GM19025 (cell line): ENCODE measurements at regions not wholly inside any gene's neighbourhood (a gene's known extent, or its start where the extent isn't known, plus 50 kb on each side); places are given as distances from the start of the nearest gene placed in this dataset.

Source experiments
- ATAC-seq: cut with Tn5 transposase; IDR thresholded peaks from one replicate; pipeline ENCODE4 v1.9.1; 2021; ENCODE audit warnings: mild to moderate bottlenecking, low read depth, moderate library complexity; ENCODE audit not compliant: unreplicated experiment

DNA sequence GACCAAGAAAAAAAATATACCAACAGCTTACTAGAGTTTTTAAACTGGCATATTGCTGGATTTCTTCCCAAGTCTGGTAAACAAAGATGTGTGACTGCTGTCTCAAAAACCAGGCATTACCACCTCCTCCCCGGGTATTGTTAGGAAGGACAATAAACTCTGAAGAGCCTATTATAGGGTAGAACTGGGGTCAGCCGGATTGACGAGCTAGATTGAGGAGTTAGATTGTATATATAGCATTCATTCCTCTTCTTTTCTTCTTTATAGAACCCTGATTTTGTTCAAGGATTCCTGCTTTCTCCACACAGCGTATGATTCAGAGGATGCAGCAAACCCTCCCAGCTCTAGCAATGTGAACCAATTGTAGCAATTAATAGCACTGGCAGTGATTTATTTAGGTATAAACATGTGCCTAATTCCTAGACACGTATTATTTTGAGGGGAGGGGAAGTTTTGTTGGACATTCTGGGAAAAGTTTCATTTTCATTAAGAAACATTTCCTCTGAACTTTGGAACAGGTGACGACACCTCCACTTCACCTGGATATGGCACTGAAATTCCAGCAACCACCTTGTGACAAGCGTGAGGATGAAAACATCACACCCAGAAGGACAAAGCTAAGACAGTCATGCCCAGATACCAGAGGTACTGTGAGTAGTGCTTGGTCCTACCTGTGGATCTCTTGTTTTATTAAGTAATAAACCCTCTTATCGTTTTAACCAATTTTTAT lies 679.4 kb upstream of the KIRREL3 start:
- no peak for ATAC-seq

DNA sequence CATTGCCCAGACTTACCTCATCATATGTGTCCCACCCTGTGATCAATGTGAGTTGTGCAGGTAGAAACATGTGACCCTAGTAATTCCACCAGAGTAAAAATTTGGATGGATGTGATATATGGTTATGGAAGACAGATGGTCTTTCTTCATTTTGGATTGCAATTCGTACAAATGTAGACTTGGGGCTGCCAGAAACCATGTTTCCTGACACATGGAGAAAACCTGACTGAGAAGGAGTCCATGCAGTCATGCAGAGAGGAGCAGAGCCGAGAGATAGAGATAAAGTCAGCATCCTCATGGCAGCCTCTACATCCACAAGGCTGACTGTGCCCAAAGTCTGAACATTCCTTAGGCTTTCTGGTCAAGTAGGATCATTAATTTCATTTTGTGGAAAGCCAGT lies 678.1 kb upstream of the KIRREL3 start:
- ATAC-seq, result no peak

DNA sequence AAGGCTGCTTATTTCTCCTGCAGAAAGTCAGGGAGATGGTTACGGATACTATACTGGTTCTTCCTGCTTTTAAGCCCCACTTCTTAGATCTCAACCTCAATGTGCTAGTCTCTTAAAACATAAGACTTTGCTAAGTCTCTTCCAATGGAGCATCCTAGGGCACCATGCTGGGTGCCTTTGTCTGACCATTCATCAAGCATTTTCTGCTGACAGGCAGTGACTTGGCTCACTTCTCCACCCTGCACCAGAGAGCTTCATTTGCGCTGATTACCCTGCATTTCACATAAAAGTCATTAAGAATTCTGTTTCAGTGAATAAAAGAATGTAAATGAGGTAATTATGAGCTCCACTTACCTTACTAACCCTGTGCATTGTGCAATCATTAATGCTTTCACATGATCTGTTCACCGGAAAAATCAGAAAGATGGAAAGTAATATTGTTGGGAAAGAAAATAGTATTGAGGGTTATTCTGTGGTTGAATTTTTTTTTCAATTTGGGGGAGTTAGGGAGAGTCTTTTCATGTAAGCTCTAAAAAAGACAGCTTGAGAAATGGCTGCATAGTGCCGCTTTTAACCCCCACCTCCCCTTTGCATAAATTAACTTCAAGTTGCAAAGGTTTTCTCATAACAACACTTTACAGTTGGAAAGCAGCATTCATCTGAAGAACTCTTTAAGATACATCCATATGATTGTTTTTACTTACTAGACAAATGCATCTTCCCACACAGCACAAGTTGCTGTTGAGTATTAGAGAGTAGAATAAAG lies 677.3 kb upstream of the KIRREL3 start:
- no peak for ATAC-seq

DNA sequence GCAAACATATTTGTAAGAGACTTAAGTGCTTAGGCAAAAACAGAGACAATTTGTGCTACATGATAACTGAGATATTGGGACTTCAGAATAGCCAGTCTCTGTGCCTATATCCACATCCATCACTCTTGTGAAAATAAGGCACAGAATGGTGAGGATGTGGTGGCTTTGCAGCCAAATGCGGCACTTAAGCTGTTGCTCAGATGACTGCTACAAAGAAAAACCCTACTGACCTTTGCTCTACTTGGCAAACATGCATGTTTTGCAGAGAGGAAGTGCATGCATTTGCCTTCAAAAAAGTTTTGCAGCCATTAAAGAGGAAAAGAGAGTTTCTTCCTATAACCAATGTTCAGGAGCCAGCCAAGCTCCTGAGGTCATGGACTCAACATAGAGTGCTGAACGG lies 675.0 kb upstream of the KIRREL3 start:
- ATAC-seq, result no peak

DNA sequence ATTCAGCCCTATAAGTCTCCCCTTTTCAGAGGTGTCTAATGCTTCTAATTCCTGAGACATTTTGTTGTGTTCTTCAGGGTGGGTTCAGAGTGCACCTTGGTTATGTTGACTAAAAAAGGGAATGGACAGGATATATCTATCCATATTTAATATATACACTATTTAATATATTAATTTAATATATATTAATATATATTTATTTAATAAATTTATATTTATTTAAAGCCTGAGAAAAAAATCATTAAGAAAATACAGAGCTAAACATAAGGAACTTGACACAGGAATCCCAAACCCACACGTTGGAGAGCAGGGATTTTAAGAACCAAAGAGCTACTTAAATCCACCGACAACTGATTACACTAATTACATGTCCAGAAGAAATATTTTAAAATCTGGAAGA lies 674.2 kb upstream of the KIRREL3 start:
- ATAC-seq, result no peak

DNA sequence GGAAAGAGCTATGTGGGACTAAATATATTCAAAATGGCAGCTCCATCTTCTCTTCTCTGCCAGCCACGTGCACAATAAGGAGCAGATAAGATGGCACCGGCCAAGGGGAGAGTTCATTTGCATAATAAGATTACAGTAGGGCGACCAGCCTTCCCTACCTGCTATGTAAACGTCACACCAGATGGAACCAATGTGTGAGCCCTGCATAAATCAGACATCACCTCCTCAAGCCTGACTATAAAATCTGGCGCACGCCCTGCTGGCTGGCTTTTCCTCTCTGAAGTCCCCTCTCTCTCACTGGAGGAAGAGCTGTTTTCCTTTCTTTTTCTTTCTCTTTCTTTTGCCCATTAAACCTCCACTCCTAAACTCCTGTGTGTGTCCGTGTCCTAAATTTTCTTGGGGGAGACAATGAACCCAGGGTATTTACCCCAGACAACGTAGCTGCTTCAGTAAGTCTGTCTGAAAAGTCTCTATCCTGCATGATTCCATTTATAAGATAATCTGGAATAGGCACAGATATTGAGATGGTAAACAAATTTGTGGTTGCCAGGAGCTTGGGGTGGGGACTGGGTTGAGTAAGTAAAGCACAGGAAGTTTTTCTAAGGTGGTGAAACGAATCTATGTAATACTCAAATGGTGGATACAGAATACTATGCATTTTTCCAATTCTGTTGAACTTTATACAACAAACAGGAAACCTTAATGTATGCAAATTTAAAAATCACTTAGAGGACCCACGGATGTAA lies 670.0 kb upstream of the KIRREL3 start:
- ATAC-seq, result no peak

DNA sequence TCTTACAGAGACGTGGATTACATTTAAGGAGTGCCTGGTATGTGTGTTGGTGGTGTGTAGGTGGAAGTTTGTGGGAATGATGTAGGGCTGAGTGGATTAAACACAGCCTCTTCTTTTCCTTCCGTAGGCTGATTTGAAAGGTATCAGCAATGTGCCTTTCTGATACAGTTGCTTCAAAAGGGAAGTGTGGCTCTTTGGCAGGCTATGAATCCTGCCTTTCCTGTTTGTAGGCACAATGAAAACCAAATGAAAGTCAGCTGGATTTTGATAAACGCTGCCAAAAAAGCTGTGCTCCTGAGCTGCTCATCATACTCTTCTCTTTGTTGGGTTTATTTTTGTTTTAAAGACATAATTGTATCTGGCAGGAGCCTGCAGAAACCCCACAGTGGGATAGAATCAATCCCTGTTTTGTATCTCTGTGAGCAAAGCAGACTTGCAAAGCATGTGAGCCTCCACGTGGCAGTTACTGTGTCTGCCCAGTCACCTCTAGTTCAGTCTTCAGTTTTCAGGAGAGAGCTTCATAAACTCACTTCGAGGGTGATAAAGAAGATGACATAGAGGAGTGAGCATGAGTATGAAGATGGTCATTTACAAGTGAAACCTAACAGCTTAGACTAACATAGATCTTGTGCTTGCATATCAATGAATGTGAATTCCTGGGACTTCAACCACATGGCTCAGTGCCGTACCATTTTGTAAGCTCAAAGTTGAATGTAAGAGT lies 655.7 kb upstream of the KIRREL3 start:
- ATAC-seq, result no peak

DNA sequence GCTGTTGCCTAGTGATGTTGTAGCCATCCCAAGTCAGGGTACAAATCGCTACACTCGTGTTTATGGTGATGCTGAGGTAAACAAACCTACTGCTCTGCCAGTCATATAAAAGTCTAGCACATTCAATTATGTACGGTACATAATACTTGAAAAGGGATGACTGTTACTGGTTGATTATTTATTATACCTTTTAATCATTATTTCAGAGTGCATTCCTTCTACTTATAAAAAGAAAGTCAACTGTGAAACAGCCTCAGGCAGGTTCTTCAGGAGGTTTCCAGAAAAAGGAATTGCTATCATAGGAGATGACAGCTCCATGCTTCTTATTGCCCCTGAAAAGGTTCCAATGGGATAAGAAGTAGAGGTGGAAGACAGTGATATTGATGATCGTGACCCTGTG lies 652.5 kb upstream of the KIRREL3 start:
- no peak for ATAC-seq

DNA sequence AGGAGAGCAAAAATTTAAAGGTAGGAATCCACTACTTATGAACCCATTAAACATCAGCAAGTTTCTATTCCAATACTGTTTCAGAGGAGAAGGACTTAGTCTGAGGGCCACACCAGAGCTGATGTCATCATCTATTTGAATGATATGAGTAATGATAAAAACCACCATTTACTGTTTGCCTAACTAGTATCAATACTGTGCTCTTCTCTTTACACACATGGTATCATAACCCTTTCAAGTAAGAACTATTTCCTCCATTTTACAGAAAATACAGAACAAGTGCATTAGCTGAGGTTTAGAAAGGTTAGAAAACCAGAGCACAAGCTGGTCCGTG lies 651.3 kb upstream of the KIRREL3 start:
- no peak for ATAC-seq

DNA sequence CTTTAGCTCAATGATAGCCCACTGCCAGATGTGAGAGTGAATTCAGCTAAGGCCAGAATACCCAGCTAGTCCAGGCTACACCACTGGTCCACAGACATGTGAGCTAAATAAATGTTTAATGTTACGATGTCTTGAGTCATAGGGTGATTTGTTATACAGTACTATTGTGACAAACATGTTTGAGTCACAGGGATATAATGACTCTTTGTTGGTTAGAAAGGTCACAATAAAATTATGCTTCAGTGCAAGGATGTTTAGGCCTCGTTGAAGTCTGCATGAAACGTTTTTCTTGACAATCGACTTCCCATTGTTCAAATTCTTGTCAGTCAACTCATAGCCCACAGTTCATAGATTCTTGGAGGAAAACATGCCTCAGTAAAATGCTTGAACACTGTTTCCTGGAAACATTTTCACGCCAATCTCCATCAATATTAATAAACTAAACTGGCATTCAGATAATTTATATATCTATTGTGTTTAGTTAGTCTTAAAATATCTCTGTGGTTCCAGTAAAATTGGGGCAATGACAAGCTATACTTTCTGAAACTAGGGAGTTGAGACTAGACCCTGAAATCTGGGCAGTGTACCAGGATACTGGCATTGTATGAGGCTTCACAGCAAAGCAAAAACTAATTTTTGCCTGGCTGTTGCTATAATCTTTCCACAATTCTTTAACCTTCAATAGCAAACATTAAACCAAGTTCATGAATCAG lies 650.8 kb upstream of the KIRREL3 start:
- no peak for ATAC-seq

DNA sequence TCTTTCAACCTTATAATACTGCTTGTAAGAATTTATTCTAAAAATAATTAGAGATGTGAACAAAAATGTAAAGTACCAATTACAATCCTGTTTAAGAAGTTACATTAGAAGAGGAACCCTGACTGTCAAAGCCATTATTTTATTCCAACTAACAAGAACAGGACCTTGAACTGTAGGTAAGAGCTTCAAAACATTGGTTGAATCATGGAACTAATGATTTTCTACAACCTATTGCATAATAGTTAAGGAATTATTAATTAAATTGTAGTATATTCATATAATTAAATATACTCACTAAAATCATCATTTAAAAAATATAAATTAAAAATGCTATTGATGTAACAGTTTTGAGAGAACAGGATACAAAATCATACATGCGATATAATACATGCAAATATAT lies 649.4 kb upstream of the KIRREL3 start:
- no peak for ATAC-seq

DNA sequence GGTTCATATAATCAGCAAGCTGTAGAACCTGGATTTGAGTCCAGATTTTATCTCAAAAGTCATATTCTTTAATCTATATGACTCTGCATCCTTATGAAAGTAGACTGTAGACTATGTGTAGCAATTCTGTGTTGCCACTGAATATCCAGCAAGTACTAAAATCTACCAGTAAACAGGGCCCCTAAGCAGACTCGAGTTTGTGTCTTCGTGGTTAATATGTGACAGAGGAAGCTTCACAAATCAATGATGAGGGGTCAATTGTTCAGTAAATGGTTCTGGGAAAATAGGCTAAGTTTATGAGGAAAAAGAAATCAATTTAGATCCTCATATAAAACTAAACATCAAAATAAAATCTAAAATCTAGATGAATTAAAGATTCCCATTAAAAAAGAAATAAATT lies 648.5 kb upstream of the KIRREL3 start:
- ATAC-seq, result no peak

DNA sequence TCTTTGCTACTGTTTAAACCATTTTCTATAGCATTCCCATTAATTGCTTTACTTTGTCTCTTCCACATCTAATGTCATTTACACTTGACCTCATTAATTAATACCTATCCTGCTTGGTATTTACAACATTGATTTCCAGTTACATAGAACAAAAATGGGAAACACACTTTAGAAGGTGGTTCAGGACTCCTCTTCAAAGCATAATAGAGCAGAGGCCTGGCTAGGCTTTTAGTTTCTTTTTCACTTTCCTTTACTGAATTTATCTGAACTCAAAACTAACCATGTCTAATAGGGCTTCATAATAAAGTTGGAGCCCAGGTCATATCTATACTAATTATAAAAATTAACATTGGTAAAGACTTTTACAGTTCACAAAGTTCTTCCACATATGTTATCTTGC lies 648.0 kb upstream of the KIRREL3 start:
- no peak for ATAC-seq

DNA sequence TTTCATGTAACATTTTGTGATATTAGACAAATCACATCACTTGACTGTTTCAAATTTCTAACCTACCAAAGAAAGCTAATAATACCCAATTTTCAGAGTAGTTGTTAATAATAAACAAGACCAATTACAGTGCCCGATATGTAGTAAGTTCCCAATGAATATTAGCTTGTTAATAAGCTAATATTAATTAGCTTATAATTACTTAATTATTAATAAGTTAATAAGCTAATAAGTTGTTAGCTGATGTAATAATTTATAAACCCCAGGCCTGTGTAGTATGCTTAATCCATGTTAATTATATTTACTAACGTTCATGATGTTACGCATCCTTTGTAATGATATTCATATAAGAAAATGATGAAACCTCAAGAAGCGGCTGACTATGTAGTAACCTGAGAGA lies 643.8 kb upstream of the KIRREL3 start:
- ATAC-seq, result no peak

DNA sequence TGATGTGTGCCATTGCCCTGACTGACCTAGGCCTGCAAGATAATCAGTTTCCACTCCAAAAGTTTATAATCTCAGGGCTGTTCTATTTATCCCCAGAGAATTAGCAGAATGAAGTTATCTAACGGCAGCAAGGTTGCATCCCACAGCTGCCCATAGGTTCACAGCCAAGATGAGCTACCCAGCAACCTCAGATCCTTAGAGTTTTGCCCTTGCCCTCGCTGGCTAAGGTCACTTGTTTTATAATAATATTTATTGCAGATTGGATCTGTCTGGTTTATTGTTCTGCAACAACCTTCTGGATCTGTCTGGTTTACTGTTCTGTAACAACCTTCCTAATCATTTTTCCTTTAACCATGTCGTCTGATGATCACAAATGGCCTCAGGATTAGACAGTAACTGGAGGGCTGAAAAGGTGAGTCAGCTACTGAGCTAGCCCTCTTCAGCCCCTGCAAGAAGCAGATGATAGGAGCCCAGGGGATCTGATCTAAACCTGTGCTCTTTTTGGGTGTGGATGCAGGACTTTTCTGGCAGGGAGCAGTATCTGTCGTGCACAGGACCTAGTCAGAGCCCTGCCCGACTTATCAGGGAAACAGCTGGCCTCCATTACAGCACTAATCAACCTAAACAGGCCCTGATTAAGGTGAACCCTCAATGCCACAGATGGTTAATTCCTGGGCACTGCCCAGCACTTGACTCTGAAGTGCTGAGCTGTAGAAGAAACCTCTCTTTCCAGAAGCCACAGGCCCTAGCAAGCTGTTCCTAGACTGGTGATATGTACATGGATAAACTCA lies 642.9 kb upstream of the KIRREL3 start:
- no peak for ATAC-seq

DNA sequence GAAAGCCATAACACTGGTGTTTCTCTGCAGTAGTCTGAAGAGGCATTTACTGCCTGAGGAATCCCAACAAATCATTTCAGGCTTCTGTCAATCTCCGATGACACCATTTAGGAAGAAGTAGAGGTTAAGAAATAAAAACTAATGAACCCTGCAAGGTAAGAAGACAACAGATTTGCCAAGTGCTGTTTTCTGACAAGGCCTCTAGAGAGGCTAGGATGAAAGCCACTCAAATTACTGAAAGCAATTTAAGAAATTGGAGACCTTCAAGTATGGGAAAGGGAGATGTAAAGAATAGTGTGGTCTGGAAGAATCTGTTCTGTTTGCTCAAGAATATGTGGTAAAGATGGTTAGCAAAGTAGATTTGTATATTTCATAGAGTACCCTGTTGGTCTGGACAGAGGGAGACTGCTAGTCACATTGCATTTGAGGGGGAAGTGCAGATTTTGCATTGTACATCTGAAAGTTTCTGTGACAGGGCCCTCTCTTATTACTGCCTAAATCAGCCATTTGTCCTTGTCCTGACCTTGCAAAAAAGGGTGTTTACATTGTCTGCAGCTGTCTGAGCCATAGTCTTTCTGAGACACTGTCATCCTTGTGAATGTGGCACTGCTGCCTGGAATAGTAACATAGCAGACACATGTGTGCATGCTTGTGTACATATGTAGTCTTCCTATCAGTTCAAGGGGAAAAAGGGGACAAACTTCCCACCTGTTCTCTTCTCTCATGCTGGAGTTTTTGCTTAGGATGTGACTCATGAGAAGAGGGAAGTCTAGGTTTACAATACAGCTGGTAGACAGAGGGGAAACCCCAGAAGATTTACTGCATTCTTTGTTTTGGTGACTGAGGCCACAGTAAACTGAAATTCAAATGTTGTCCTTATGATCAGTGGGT lies 640.2 kb upstream of the KIRREL3 start:
- ATAC-seq, result no peak

DNA sequence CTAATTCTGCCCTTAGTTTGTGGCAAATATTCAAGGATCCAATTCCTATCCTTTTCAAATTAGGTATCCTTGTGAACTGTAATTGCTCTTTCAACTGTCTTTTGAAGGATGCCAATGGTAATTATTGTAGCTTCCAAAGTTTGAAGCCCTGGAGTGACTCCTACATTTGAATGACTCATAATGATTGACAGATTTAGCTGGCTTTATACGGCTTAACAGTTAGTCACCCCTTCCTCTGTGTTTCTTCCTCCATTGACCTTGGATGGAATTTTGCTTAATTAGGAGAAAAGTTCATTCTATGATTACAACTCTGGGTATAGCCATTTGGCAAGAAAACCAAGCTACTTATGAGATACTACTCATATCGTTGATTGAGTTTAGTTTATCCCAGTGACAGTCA lies 639.3 kb upstream of the KIRREL3 start:
- ATAC-seq, result no peak

DNA sequence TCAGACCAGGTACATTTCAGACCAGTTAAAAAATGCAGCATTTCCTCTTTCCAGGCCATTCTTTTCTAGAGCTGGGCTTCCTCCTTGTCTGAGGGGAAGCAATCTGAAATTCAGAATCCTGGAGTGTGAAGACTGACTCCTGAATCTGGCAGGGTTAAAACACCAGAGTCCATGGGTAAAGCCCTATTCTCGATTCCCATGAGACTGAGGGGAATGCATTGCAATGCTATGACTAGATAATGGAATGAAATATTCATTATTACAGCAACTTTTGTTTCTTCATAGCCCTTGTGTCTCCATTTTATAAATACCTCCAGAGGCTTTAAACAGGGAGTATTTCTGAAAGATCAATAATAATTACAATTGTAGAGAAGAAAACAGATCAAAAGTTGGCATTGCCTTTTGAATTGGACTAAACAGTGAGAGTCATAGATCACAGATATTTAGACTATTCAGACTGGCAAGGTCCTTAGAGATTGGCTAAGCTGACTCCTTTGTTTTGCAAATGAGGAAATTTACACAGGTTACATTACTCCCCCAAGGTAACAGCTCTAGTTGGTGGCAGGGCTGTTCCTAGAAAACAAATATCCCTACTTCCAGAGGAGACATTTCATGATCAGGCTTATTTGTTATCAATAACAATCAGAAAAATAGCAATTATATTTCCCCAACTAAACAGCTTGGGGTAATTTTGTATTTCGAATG lies 632.6 kb upstream of the KIRREL3 start:
- ATAC-seq, result no peak
